HG02763 (cell line): ENCODE measurements at regions not wholly inside any gene's neighbourhood (a gene's known extent, or its start where the extent isn't known, plus 50 kb on each side); places are given as distances from the start of the nearest gene placed in this dataset.
"Not testable (repeated sequence)": the region's sequence is repeated elsewhere in the genome, so short reads cannot be mapped to it uniquely, and the experiment has no call there.

Experiments
- ATAC-seq: cut with Tn5 transposase; IDR thresholded peaks from one replicate; pipeline ENCODE4 v1.9.1; 2021; ENCODE audit warnings: mild to moderate bottlenecking, moderate library complexity; ENCODE audit not compliant: unreplicated experiment

- no peak for ATAC-seq
Observed at GRCh38 chr1:78715181-78715661, 65.6 kb downstream of the IFI44 start.

GRCh38 chr1:78716186-78716585 lies 66.6 kb downstream of the IFI44 start:
- no peak for ATAC-seq

DNA sequence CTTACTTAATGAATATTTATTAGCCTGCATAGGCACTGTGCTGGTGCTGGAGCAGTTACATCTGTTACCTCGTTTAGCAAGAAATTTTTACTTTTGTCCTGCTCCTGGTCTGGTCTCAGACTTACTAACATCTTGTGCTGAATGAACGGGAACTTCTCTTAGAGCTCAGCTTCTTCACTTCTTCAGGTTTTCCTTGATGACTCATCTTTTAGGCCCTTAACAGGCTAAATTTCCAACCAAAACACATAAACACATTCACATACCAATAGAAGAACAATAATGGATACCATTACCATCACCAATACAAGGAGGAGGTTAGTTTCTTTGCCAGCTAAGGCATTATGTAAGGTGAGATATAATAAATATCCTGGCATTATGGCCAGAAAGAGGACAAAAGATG lies 68.9 kb downstream of the IFI44 start:
- ATAC-seq = no peak

DNA sequence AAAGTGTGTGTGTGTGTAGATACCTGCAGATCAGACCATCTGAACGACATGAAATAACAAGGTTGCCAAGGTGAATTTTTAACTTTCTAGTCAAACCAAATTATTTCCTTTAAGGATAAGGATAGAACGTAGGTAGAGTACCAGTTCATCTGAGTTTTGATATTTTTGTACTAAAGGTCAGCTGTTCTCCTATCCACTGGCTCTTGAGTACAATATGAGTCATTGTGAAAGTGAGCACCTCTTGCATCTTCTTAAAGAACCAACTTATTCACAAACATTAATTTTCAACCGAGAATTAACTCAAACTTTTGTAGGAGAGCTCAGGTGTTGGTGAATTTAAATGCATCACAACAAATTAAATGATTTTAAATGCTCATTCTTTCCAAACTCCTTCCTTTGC lies 71.5 kb downstream of the IFI44 start:
- ATAC-seq = no peak

- ATAC-seq = no peak
Observed at GRCh38 chr1:78722105-78722504, 72.5 kb downstream of the IFI44 start.

DNA sequence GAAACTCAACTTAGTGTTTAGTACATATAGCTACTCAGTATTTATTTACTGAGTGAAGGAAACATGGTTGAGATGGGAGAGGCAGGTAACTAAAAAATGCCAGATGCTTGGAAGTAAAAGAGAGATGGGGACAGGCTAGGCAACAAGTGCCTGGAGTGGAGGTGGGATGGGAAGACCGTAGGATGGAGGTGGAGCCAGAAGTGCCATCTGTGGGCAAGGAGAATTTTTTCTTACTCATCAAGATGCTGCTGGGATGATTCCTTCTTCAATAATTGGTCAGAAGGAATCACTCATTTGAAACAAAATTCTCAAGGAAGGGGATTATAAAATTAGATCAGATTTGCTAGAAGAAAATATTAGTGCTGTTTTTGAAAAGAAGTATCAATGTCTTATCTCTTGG lies 72.9 kb downstream of the IFI44 start:
- ATAC-seq = no peak

DNA sequence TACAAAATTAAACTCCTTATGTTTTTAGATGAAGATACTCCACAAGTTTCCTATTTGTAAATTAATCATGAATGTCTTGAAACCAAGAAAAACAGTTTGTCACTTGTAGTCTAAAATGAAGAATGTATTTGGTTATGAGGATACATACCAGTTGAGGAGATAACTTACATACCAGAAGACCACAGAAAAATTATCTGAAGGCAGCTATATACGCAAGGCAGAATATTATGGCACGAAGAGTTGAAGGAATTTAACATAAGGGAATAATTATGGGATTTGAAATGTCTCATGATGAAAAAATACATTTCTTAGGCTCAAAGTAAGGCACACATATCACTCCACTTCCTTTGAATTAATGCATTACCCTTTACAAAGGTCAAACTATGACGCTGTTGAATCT lies 73.3 kb downstream of the IFI44 start:
- no peak for ATAC-seq

DNA sequence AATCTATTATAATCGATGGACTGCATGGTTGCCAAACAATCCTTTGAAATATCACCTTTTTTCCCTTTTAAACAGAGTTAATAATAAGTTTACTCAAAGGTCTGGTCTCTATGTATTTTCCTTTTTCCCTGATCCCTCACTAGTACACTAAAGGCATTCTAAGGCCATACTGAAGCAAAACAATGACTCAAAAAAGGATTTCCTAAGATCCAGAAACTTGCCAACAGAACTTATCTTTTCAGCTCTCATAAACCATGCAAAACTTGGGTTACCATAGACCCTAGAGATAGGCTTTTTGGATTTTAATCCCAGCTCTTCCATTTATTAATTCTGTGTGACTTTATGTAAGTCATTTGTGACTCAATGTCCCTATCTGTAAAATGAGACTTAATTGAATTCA lies 77.1 kb downstream of the IFI44 start:
- ATAC-seq = no peak

DNA sequence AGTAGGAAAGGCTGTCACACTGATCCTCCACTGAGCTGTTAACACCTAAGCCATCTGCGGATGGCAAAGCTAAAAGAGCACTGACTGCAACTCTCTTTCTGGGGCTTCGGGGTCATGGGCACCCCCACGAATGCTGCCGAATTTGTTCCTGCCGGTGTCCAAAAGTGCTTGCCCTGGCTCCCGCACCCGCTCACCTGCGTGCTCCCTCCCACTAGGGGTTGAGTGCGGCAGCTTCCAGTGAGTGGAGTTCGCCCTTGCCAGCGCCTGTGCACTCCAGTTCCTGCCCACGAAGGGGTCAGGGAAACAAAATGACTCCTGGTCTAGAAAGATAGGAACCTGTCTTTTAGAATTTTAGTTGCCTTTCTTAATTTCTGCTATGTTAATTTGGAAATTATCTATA lies 78.7 kb downstream of the IFI44 start:
- ATAC-seq = no peak

DNA sequence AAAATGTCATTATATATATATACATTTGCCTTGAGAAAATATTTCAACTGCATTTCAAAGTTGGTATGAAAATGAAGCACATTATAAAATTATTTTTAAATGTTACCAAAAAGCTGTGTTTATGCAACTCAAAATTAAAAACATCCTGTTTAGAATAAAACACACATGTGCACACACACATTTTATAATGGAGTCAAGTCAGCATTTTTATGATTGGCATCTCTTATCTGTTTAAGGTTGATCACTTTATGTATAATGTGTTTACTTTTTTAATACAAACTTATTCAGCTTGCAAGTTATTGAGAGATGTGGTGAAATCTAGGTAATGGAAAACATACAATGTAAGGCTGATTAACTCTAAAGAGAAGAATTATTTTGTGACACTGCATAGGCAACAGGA lies 80.4 kb downstream of the IFI44 start:
- no peak for ATAC-seq

- no peak for ATAC-seq
Observed at GRCh38 chr1:78731674-78732073, 82.0 kb downstream of the IFI44 start.

GRCh38 chr1:78737241-78737640 lies 87.6 kb downstream of the IFI44 start:
- no peak for ATAC-seq

- no peak for ATAC-seq
Observed at GRCh38 chr1:78743626-78744025, 94.0 kb downstream of the IFI44 start.

DNA sequence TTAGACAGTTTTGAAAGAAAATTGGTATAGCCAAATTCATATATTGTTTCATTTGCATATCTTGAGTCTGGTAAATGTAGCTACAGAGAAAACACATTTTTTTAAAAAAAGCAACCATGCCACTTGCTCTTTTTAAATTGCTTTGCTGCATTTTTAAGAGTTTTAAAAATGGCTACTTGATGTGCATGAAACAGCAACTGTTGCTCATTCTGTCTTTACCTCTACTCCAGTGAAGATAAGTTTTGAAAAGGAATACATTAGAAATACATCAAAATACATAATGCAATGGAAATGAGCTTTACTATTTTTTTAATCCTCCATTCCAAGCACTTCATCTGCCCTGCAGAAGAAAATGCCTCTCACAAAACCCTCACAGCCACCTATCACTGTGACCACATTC lies 95.5 kb downstream of the IFI44 start:
- ATAC-seq = no peak

- ATAC-seq = not testable (repeated sequence)
Observed at GRCh38 chr1:78753679-78754078, 104.0 kb downstream of the IFI44 start.

DNA sequence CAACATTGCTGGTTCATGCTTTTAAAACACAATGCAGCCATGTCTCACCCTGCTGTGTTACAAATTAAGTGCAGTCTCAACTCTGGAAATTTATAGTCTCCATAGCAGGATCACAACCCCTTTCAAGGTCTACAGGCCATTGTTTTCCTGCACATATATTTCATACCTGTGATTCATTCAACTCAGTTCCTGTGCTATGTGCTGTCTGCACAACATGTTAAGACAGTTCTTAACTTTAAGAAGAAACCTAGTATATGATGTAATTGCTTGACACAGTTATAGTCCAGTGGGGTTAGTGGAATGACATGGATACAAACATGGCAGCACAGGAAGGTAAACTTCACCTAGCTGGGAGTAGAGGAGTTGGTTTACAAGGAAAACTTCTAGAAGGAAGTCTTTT lies 106.4 kb downstream of the IFI44 start:
- no peak for ATAC-seq

GRCh38 chr1:78758506-78758905 lies 108.9 kb downstream of the IFI44 start:
- ATAC-seq = no peak

GRCh38 chr1:78759881-78760280 lies 110.2 kb downstream of the IFI44 start:
- no peak for ATAC-seq

- ATAC-seq = no peak
Observed at GRCh38 chr1:78760858-78761257, 111.2 kb downstream of the IFI44 start.

DNA sequence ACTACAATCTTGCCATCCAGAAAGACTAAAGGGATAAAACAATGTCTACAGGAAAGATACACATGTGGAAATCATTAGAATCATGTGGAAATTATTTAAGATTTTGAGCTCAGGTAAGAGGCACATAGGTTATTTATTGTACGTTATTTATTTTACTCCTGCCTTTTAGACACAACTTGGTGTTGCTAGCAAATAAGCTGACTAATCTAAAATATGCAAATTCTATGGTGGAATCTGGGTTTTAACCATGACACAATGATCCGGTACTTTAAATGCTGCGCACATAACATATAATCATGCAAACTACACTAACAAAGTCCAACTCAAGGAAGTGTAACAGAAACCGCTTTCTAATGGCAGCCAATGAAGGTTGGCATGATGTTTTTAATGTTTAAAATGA lies 112.5 kb downstream of the IFI44 start:
- no peak for ATAC-seq

- ATAC-seq = no peak
Observed at GRCh38 chr1:78765489-78765888, 115.9 kb downstream of the IFI44 start.

DNA sequence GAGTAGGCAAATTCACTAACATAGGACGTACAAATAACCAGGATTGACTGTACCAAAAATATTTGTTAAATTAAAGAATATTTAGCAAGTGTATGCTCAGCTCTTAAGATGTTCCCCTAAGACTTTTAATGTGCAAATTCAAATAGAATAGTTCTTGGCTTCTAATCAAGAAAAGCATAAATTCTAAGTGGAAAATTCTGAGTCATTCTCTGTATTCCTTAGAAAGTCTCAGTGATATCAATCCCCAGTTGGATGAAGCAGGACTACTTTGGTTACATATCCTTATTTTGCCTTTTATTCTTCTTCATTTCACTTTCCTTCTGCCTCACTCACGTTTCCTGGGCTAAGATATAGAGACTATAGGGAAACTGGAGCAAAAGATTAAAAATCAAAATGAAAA lies 130.2 kb downstream of the IFI44 start:
- ATAC-seq = no peak

GRCh38 chr1:78787544-78787943 lies 137.9 kb downstream of the IFI44 start:
- ATAC-seq = no peak

GRCh38 chr1:78790174-78790573 lies 140.5 kb downstream of the IFI44 start:
- no peak for ATAC-seq
